Stomach (tissue), 8 donors: ENCODE measurements at regions not wholly inside any gene's neighbourhood (a gene's known extent, or its start where the extent isn't known, plus 50 kb on each side); places are given as distances from the start of the nearest gene placed in this dataset.

Experiments used
- DNase-seq, 2 donors: peaks; one replicate each; pipeline versions ENCODE4 v3.0.0 to v3.0.0-alpha.2; 2013 to 2019
- H3K27ac ChIP-seq, 5 donors: fragments of 200-600 bp in 4 of 5; sonication (generic) in 4 of 5; one replicate each; pipeline ENCODE4 v1.5.1; 2013 to 2019; ENCODE audit warnings: mild to moderate bottlenecking in 1 of 5, moderate library complexity in 1 of 5
- H3K27me3 ChIP-seq, 3 donors: fragments of 200-600 bp; sonication (generic); one replicate each; pipeline ENCODE4 v1.5.1; 2017 to 2019; ENCODE audit warnings: mixed run types in 1 of 3
- H3K36me3 ChIP-seq, 4 donors: fragments of 200-600 bp; sonication (generic); 1 replicate in 3 of 4; 2 replicates in 1 of 4; pipeline ENCODE4 v1.5.1; 2016 to 2019
- H3K4me1 ChIP-seq, 4 donors: fragments of 200-600 bp; sonication (generic); one replicate each; pipeline ENCODE4 v1.5.1; 2016 to 2019
- H3K4me3 ChIP-seq, 4 donors: fragments of 200-600 bp; sonication (generic) in 3 of 4; one replicate each; pipeline ENCODE4 v1.5.1; 2016 to 2019; ENCODE audit warnings: mild to moderate bottlenecking in 1 of 4
- H3K9me3 ChIP-seq, 4 donors: fragments of 200-600 bp; sonication (generic); one replicate each; pipeline ENCODE4 v1.5.1; 2016 to 2019
- CTCF ChIP-seq, 7 experiments: fragments of 450-650 bp in 4 of 7; fragments of 200-600 bp in 3 of 7; sonication (generic) in 3 of 7; IDR thresholded peaks; one replicate each; pipeline ENCODE4 v1.5.1; 2016 to 2019; ENCODE audit warnings: antibody characterized with exemption in 7 of 7, control low read depth in 2 of 7, mild to moderate bottlenecking in 1 of 7
- EP300 ChIP-seq: sonication (generic); formaldehyde crosslinking; IDR thresholded peaks from one replicate; pipeline ENCODE4 v1.6.1; 2017; ENCODE audit warnings: antibody characterized with exemption
- POLR2A ChIP-seq, 4 donors: fragments of 450-650 bp; IDR thresholded peaks; one replicate each; pipeline ENCODE4 v1.6.1; 2016; ENCODE audit warnings: antibody characterized with exemption in 4 of 4, control low read depth in 2 of 4, mild to moderate bottlenecking in 1 of 4, moderate library complexity in 1 of 4
- POLR2AphosphoS5 ChIP-seq, 3 donors: sonication (generic); formaldehyde crosslinking; IDR thresholded peaks; one replicate each; pipeline ENCODE4 v1.6.1; 2016; ENCODE audit warnings: antibody characterized with exemption in 3 of 3
- WGBS, 5 donors: extraction: QIAGEN DNeasy Blood & Tissue Kit in 3 of 5; methylation state at CpG; one replicate each; pipeline versions ENCODE4 v1.1.5 to v1.1.7; 2013 to 2018; 5-methylcytosine and 5-hydroxymethylcytosine counted together
- intact Hi-C: fragments of 100-400 bp; cut with DNase I; formaldehyde crosslinking; loops from one replicate; pipeline ENCODE4 v1.15.1; 2023; ENCODE audit warnings: low total_unique reads
- donor health status: healthy with polysubstance abuse.
- donor health status: Bipolar disorder and iron deficiency.
- donor health status: healthy.

GRCh38 chr1:168795681-168796080 is 66.7 kb upstream of the DPT start:
- intact Hi-C loops, result no loop called here
- DNase-seq, result no peak
- no peaks in the 10 kb centered on the region for H3K36me3 ChIP-seq
- no peak for TF ChIP-seq CTCF (IDR thresholded peaks at IDR 0.05)
- no peak for TF ChIP-seq EP300
- TF ChIP-seq POLR2A (IDR thresholded peaks at IDR 0.05), result no peak
- no peak for TF ChIP-seq POLR2AphosphoS5 (IDR thresholded peaks at IDR 0.05)
- H3K27me3 ChIP-seq, result no peaks in the 10 kb centered on the region
- 92 to 99% (median 97%) methylated on average over 3 of the region's 3 CpGs for WGBS, 5 donors
- no peak overlapping the region for H3K27ac ChIP-seq
- H3K9me3 ChIP-seq, result no peaks in the 10 kb centered on the region
- no peak overlapping the region for H3K4me3 ChIP-seq
- peaks cover 5 to 7% (median 6%) of the 10 kb centered on the region in 4 donors for H3K4me1 ChIP-seq

- no peaks in the 10 kb centered on the region for H3K9me3 ChIP-seq
- TF ChIP-seq POLR2A (IDR thresholded peaks at IDR 0.05) (no peak), POLR2AphosphoS5 (IDR thresholded peaks at IDR 0.05) (peak in 1 of 3 donors; percentile 27)
- peak overlapping the region in 1 of 5 donors; percentile 4 for H3K27ac ChIP-seq
- no peaks in the 10 kb centered on the region for H3K36me3 ChIP-seq
- H3K4me3 ChIP-seq, result no peak overlapping the region
- H3K27me3 ChIP-seq, result no peaks in the 10 kb centered on the region
- 33 to 53% (median 52%) methylated on average over 2 of the region's 2 CpGs for WGBS, 5 donors
- intact Hi-C loops, result no loop called here
- peak in 1 of 2 donors; percentile 18 for DNase-seq
- H3K4me1 ChIP-seq, result peaks cover 6 to 20% (median 13%) of the 10 kb centered on the region in 4 donors
Measured at GRCh38 chr1:168799927-168800605, 71.1 kb upstream of the DPT start.

GRCh38 chr1:168801032-168801745 is 72.2 kb upstream of the DPT start:
- Histone ChIP-seq H3K4me1 (peaks cover 6 to 20% (median 13%) of the 10 kb centered on the region in 4 donors), H3K9me3 (no peaks in the 10 kb centered on the region), H3K4me3 (no peak overlapping the region), H3K36me3 (no peaks in the 10 kb centered on the region), H3K27ac (peak overlapping the region in 1 of 5 donors; percentile 4), H3K27me3 (no peaks in the 10 kb centered on the region)
- WGBS, 5 donors, result 28 to 45% (median 36%) methylated on average over 3 of the region's 3 CpGs
- intact Hi-C loops, result no loop called here
- peak in 1 of 2 donors; percentile 60 for DNase-seq
- TF ChIP-seq CTCF (IDR thresholded peaks at IDR 0.05) (no peak), POLR2AphosphoS5 (IDR thresholded peaks at IDR 0.05) (peak in 1 of 3 donors; percentile 8)

GRCh38 chr1:168803806-168804510 is 75.0 kb upstream of the DPT start:
- intact Hi-C loops, result no loop called here
- peak in 1 of 2 donors; percentile 24 for DNase-seq
- TF ChIP-seq CTCF (IDR thresholded peaks at IDR 0.05) (no peak), POLR2AphosphoS5 (IDR thresholded peaks at IDR 0.05) (no peak), EP300 (no peak), POLR2A (IDR thresholded peaks at IDR 0.05) (no peak)
- Histone ChIP-seq H3K36me3 (no peaks in the 10 kb centered on the region), H3K4me3 (no peak overlapping the region), H3K9me3 (no peaks in the 10 kb centered on the region), H3K4me1 (peaks cover 6 to 20% (median 13%) of the 10 kb centered on the region in 4 donors), H3K27me3 (no peaks in the 10 kb centered on the region), H3K27ac (no peak overlapping the region)
- 45 to 70% (median 53%) methylated on average over 6 to 7 of the region's 7 CpGs for WGBS, 5 donors
